ENCODE measurements at regions not wholly inside any gene's neighbourhood (a gene's known extent, or its start where the extent isn't known, plus 50 kb on each side); places are given as distances from the start of the nearest gene placed in this dataset.
"Not testable (repeated sequence)": the region's sequence is repeated elsewhere in the genome, so short reads cannot be mapped to it uniquely, and the experiment has no call there.

DNA sequence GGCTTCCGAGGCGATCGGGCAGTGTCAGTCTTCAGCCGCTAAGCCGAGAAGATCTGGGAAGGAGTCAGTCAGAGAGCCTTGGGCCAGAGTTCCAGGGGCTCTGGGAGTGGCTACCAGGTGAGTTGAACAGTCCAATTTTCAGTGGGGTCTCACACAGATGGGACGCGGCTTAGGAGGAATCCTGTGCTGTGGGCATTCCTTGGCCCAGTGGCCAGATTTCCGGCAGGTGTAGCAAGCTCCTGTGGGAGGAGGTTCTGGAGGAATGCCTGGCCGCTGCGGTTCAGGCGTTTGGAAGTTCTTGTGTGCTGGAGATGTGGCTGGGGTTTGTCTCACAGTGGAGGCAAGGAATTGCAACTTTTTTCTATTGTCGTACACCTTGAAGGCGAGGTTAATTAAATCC lies 761.5 kb upstream of the CTNND2 start:
- TF ChIP-seq POLR2A, CTCF (IDR thresholded peaks at IDR 0.05): not testable (repeated sequence)

All from body of pancreas (tissue), 4 donors.